Tibial artery (tissue), 4 donors: ENCODE measurements at regions not wholly inside any gene's neighbourhood (a gene's known extent, or its start where the extent isn't known, plus 50 kb on each side); places are given as distances from the start of the nearest gene placed in this dataset.
"Not testable (repeated sequence)": the region's sequence is repeated elsewhere in the genome, so short reads cannot be mapped to it uniquely, and the experiment has no call there.

Source experiments
- DNase-seq, 2 donors: peaks; one replicate each; pipeline ENCODE4 v3.0.0-alpha.2; 2019
- H3K27ac ChIP-seq, 2 donors: fragments of 200-600 bp; sonication (generic) in 1 of 2; 1 replicate in 1 of 2; 2 replicates in 1 of 2; pipeline ENCODE4 v1.5.1; 2018 to 2019; ENCODE audit warnings: mild to moderate bottlenecking in 1 of 2
- H3K27me3 ChIP-seq, 2 donors: fragments of 200-600 bp; sonication (generic) in 1 of 2; one replicate each; pipeline versions ENCODE4 v1.5.1 to v1.6.0; 2016 to 2019
- H3K36me3 ChIP-seq, 3 donors: fragments of 200-600 bp; sonication (generic) in 2 of 3; one replicate each; pipeline ENCODE4 v1.5.1; 2016 to 2019; ENCODE audit warnings: mild to moderate bottlenecking in 2 of 3
- H3K4me1 ChIP-seq, 4 donors: fragments of 200-600 bp; sonication (generic) in 2 of 4; 1 replicate in 3 of 4; 2 replicates in 1 of 4; pipeline ENCODE4 v1.5.1; 2016 to 2019
- H3K4me3 ChIP-seq, 2 donors: fragments of 200-600 bp; sonication (generic) in 1 of 2; 1 replicate in 1 of 2; 2 replicates in 1 of 2; pipeline ENCODE4 v1.5.1; 2018 to 2019; ENCODE audit warnings: mild to moderate bottlenecking in 2 of 2
- H3K9me3 ChIP-seq, 3 donors: fragments of 200-600 bp; sonication (generic) in 1 of 3; one replicate each; pipeline ENCODE4 v1.5.1; 2016 to 2019
- intact Hi-C: fragments of 100-400 bp; cut with DNase I; formaldehyde crosslinking; loops from one replicate; pipeline ENCODE4 v1.15.0; 2023; ENCODE audit warnings: low total_unique reads
- TF ChIP-seq, protein P1 (sequence below), 2 experiments: fragments of 200-600 bp in 1 of 2; fragments of 450-650 bp in 1 of 2; IDR thresholded peaks; one replicate each; pipeline ENCODE4 v1.5.1; 2017 to 2019; ENCODE audit warnings: antibody characterized with exemption in 2 of 2, mild to moderate bottlenecking in 1 of 2, moderate library complexity in 1 of 2

DNA sequence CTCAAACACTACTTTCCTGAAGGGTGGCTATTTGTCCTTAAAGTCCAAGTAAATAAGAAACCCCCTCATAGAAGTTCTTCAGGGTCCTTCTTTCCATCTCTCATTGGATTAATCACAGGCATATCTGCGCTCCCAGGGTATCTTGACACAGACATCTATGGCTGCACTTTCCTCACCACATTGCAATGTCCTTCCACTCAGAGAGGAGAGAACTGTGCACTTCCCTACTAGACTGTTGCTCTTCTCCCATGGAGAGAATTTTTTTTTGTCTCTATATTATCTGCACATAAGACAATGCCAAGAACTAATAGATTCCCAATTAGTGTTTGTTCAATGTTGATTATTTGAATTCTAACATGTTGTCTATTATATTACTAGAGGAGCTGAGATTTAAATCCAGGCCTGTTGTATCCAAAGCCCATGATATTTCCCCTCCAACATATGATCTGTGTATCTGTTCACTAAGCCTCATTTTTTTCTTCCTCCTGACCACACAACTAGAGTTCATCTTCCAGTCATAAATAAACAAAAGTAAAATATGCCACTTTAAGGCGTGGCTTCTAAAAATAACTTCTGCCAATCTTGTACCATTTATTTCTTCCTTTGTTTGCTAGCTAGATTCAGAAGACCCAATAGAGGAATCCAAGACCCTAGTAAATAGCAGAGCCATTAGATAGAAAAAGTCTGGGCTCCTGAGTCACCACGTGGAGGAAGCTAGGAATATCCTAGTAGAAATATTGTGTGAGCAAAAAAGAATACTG is 61.5 kb upstream of the FAM241A start:
- no peak for DNase-seq
- H3K36me3 ChIP-seq, result no peaks in the 10 kb centered on the region
- no peaks in the 10 kb centered on the region for H3K4me1 ChIP-seq
- H3K27ac ChIP-seq, result no peak overlapping the region
- H3K4me3 ChIP-seq, result no peak overlapping the region
- no peaks in the 10 kb centered on the region for H3K9me3 ChIP-seq
- TF ChIP-seq, protein P1, sequence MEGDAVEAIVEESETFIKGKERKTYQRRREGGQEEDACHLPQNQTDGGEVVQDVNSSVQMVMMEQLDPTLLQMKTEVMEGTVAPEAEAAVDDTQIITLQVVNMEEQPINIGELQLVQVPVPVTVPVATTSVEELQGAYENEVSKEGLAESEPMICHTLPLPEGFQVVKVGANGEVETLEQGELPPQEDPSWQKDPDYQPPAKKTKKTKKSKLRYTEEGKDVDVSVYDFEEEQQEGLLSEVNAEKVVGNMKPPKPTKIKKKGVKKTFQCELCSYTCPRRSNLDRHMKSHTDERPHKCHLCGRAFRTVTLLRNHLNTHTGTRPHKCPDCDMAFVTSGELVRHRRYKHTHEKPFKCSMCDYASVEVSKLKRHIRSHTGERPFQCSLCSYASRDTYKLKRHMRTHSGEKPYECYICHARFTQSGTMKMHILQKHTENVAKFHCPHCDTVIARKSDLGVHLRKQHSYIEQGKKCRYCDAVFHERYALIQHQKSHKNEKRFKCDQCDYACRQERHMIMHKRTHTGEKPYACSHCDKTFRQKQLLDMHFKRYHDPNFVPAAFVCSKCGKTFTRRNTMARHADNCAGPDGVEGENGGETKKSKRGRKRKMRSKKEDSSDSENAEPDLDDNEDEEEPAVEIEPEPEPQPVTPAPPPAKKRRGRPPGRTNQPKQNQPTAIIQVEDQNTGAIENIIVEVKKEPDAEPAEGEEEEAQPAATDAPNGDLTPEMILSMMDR (IDR thresholded peaks at IDR 0.05), result no peak
- H3K27me3 ChIP-seq, result no peaks in the 10 kb centered on the region
- intact Hi-C loops, result no loop called here

DNA sequence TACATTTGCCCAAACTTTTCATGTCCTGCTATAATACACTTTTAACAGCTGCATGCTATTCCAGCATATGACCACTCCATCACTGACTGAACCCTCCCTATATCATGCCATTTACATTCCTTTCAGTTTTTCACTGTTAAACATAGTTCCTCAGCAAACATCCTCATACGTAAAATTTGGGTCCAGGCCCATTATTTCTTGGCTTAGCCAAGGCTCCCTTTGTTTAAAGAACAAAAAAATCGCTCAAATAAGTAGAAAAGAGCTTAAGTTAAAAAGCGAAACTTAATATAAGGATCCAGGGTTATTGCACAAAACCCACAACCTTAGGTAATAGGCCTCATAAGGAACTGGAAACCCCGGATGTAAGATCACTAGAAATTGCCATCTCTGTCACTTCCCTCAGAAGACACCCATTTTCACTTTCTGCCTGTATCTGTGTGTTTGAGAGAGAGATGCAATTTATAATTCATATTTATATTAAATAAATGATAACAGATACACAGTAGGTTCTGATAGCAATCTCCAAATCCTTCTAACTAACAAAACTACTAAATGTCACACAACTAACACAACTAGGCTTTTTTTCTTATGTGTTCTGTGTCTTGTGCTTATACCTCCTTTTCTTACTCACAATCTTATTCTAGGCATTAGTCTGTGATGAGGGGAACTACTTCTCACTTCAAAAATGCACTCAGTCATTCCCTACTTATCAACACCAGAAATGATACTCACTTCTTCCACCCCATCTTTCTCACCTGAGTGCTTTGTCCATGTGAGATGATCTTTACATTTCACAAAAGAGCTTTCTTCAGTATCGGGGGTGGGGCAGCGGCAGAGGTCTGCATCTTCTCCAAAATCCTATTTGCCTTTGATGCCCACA is 59.9 kb upstream of the FAM241A start:
- Histone ChIP-seq H3K4me3 (no peak overlapping the region), H3K27me3 (no peaks in the 10 kb centered on the region), H3K9me3 (no peaks in the 10 kb centered on the region), H3K36me3 (no peaks in the 10 kb centered on the region), H3K4me1 (no peaks in the 10 kb centered on the region), H3K27ac (no peak overlapping the region)
- no peak for DNase-seq
- TF ChIP-seq, protein P1 (IDR thresholded peaks at IDR 0.05), result no peak
- intact Hi-C loops, result no loop called here

DNA sequence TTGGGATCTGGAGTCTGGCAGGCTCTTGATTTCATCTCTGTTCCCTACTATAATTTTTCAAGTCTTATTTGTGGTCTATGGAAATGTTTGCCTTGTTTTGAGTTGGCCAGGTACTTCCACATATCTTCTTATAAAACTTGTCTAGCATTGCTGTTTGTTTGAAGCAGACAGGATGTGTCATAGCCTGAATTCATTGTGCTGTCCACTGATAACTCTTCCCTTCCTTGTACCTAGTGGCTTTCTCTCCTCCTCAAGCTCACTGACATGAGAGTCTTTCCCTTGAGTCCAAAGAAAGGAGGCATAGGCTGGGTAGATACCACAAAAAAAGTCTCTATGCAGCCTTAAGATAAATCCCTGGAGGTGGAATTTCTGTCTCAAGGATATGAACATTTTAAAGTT is 59.2 kb upstream of the FAM241A start:
- Histone ChIP-seq H3K27ac (no peak overlapping the region), H3K4me3 (no peak overlapping the region), H3K27me3 (no peaks in the 10 kb centered on the region), H3K4me1 (no peaks in the 10 kb centered on the region), H3K36me3 (no peaks in the 10 kb centered on the region), H3K9me3 (no peaks in the 10 kb centered on the region)
- TF ChIP-seq, protein P1 (IDR thresholded peaks at IDR 0.05), result no peak
- intact Hi-C loops, result no loop called here
- DNase-seq, result no peak

DNA sequence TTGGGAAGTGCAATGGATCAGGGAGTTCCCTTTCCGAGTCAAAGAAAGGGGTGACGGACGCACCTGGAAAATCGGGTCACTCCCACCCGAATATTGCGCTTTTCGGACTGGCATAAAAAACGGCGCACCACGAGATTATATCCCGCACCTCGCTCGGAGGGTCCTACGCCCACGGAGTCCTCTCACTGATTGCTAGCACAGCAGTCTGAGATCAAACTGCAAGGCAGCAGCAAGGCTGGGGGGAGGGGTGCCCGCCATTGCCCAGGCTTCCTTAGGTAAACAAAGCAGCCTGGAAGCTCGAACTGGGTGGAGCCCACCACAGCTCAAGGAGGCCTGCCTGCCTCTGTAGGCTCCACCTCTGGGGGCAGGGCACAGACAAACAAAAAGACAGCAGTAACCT is 58.6 kb upstream of the FAM241A start:
- DNase-seq, H3K9me3 ChIP-seq, H3K4me1 ChIP-seq, H3K36me3 ChIP-seq, H3K27ac ChIP-seq, H3K4me3 ChIP-seq, intact Hi-C loops, H3K27me3 ChIP-seq: not testable (repeated sequence)

DNA sequence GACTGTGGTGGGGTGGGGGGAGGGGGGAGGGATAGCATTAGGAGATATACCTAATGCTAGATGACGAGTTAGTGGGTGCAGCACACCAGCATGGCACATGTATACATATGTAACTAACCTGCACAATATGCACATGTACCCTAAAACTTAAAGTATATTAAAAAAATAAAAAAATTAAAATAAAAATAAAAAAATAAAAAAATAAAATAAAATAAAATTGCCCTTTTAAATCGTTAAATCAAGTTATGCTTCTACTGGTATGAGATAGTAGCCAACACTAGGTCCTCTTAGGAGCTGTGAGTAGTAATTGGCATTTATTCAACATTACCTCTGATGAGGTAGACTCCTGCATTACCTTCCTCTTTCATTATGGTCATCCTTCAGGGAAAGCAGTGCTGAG is 52.9 kb upstream of the FAM241A start:
- not testable (repeated sequence) for DNase-seq, H3K27ac ChIP-seq, H3K36me3 ChIP-seq, H3K4me3 ChIP-seq, H3K9me3 ChIP-seq, H3K4me1 ChIP-seq, H3K27me3 ChIP-seq
- intact Hi-C loops, result loop anchor here (10.0 kb wide), 1 partner anchor 512 kb away; no protein-coding TSS in a partner anchor

DNA sequence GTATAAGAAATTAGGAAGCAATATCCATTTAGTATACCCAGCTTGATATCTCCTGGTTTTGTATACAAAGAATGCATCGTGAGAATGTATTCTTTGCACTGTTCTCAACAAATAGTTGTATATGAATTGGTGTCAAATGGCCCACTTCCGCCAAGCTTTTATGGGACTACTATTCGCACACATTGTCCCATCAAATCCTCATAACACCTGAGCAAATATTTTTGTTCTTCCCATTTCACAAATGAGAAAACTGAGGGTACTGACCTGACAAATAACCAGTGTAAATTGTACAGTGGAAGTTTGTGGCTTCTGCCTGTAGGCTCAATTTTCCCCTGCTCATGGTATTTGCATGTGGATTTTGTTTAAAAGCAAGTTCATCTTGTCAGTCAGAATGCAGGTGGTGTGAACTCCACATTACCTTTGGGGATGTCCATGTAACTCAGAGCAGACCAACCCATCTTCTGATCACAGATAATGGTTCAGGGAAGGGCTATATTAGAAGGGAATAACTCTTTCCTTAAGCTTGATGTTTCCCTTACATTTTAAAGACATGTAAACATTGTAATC is 51.5 kb upstream of the FAM241A start:
- no peaks in the 10 kb centered on the region for H3K36me3 ChIP-seq
- no peaks in the 10 kb centered on the region for H3K9me3 ChIP-seq
- no peak overlapping the region for H3K4me3 ChIP-seq
- TF ChIP-seq, protein P1 (IDR thresholded peaks at IDR 0.05), result no peak
- no peak for DNase-seq
- H3K4me1 ChIP-seq, result no peaks in the 10 kb centered on the region
- no peaks in the 10 kb centered on the region for H3K27me3 ChIP-seq
- intact Hi-C loops, result loop anchor here (10.0 kb wide), 1 partner anchor 511 kb away; no protein-coding TSS in a partner anchor
- no peak overlapping the region for H3K27ac ChIP-seq
